AG04449 (cell line): ENCODE measurements at regions not wholly inside any gene's neighbourhood (a gene's known extent, or its start where the extent isn't known, plus 50 kb on each side); places are given as distances from the start of the nearest gene placed in this dataset.

Experiments used
- CTCF ChIA-PET: fragments of 350-600 bp; formaldehyde crosslinking; extraction: SDS; loops from one replicate; lab custom pipeline; 2021; ENCODE audit warnings: antibody characterized with exemption; lab: Yijun Ruan, JAX
- POLR2A ChIA-PET: fragments of 400-600, 350-600 bp; formaldehyde crosslinking; extraction: SDS; loops from one replicate; lab custom pipeline; 2020; ENCODE audit warnings: antibody characterized with exemption, inconsistent platforms; lab: Yijun Ruan, JAX
- DNase-seq: peaks from one replicate; pipeline ENCODE4 v3.0.0-alpha.2; 2010; ENCODE audit warnings: low read depth, low spot score
- H3K4me3 ChIP-seq: 2 replicates; pipeline ENCODE4 v1.5.1; 2011; ENCODE audit warnings: low read depth, mild to moderate bottlenecking, control low read depth, low read length
- CTCF ChIP-seq: IDR thresholded peaks from one replicate; pipeline ENCODE4 v1.5.1; 2011; ENCODE audit warnings: mild to moderate bottlenecking, moderate library complexity, low read length, control low read depth, inconsistent platforms; ENCODE audit not compliant: insufficient read depth; ENCODE audit errors: missing control alignments

- CTCF ChIA-PET, result no interaction called here
- no peak for TF ChIP-seq CTCF
- no peak for DNase-seq
- POLR2A ChIA-PET, result interaction anchor here (0.7 kb wide), 1 partner anchor 93 kb away, joined by 5 read pairs; no protein-coding TSS in a partner anchor
- no peak overlapping the region for H3K4me3 ChIP-seq
These were observed 89.1 kb upstream of the VASH1 start for GRCh38 chr14:76672123-76672522.

- H3K4me3 ChIP-seq, result no peak overlapping the region
- CTCF ChIA-PET, result no interaction called here
- TF ChIP-seq CTCF, result no peak
- POLR2A ChIA-PET, result no interaction called here
- no peak for DNase-seq
These were observed 88.0 kb upstream of the VASH1 start for GRCh38 chr14:76673261-76673660.

- ChIA-PET POLR2A (no interaction called here), CTCF (interaction anchor here (1.5 kb wide), 1 partner anchor 27 kb away, joined by 5 read pairs; no protein-coding TSS in a partner anchor)
- no peak for DNase-seq
- no peak for TF ChIP-seq CTCF
- H3K4me3 ChIP-seq, result no peak overlapping the region
These were observed 86.2 kb upstream of the VASH1 start for GRCh38 chr14:76675046-76675445.

GRCh38 chr14:76676539-76676938 is 84.7 kb upstream of the VASH1 start:
- POLR2A ChIA-PET, result no interaction called here
- DNase-seq, result no peak
- CTCF ChIA-PET, result no interaction called here
- H3K4me3 ChIP-seq, result no peak overlapping the region
- no peak for TF ChIP-seq CTCF

- CTCF ChIA-PET, result no interaction called here
- POLR2A ChIA-PET, result no interaction called here
- no peak for TF ChIP-seq CTCF
- H3K4me3 ChIP-seq, result no peak overlapping the region
- DNase-seq, result no peak
These were observed 83.6 kb upstream of the VASH1 start for GRCh38 chr14:76677534-76678145.

GRCh38 chr14:76678244-76678800 is 82.9 kb upstream of the VASH1 start:
- ChIA-PET CTCF (no interaction called here), POLR2A (no interaction called here)
- no peak for DNase-seq
- H3K4me3 ChIP-seq, result no peak overlapping the region
- no peak for TF ChIP-seq CTCF
